Activated naive CD8-positive, alpha-beta T cell treated with anti-CD3 and anti-CD28 coated beads for 36 hours (primary cell): ENCODE measurements at regions not wholly inside any gene's neighbourhood (a gene's known extent, or its start where the extent isn't known, plus 50 kb on each side); places are given as distances from the start of the nearest gene placed in this dataset.

Experiments used
- DNase-seq: peaks from one replicate; pipeline ENCODE4 v3.0.0; 2021
- H3K27ac Mint-ChIP-seq: one replicate; pipeline ENCODE4 v1.8.0; 2022; ENCODE audit warnings: mild to moderate bottlenecking, moderate library complexity, mixed read lengths
- H3K27me3 Mint-ChIP-seq: one replicate; pipeline ENCODE4 v1.8.0; 2022; ENCODE audit warnings: mild to moderate bottlenecking, mixed read lengths
- H3K36me3 Mint-ChIP-seq: one replicate; pipeline ENCODE4 v1.8.0; 2021; ENCODE audit warnings: mild to moderate bottlenecking, mixed read lengths
- H3K4me1 Mint-ChIP-seq: one replicate; pipeline ENCODE4 v1.8.0; 2021; ENCODE audit warnings: mixed read lengths
- H3K4me3 Mint-ChIP-seq: one replicate; pipeline ENCODE4 v1.8.0; 2022; ENCODE audit warnings: mild to moderate bottlenecking, moderate library complexity, mixed read lengths
- H3K9me3 Mint-ChIP-seq: one replicate; pipeline ENCODE4 v1.8.0; 2022; ENCODE audit warnings: mixed read lengths

- Mint-ChIP-seq H3K4me1 (no peaks in the 10 kb centered on the region), H3K9me3 (no peaks in the 10 kb centered on the region), H3K36me3 (no peaks in the 10 kb centered on the region), H3K27ac (no peak overlapping the region), H3K27me3 (no peaks in the 10 kb centered on the region), H3K4me3 (no peak overlapping the region)
- DNase-seq = no peak
These were observed 453.9 kb downstream of the TSN start for GRCh38 chr2:122209377-122209776.

- no peaks in the 10 kb centered on the region for H3K4me1 Mint-ChIP-seq
- no peaks in the 10 kb centered on the region for H3K9me3 Mint-ChIP-seq
- H3K36me3 Mint-ChIP-seq = no peaks in the 10 kb centered on the region
- H3K27ac Mint-ChIP-seq = no peak overlapping the region
- no peaks in the 10 kb centered on the region for H3K27me3 Mint-ChIP-seq
- no peak for DNase-seq
- no peak overlapping the region for H3K4me3 Mint-ChIP-seq
These were observed 454.6 kb downstream of the TSN start for GRCh38 chr2:122210065-122210464.

GRCh38 chr2:122210898-122211856 is 455.7 kb downstream of the TSN start:
- H3K4me3 Mint-ChIP-seq = no peak overlapping the region
- H3K27me3 Mint-ChIP-seq = peaks cover 3% of the 10 kb centered on the region
- no peak for DNase-seq
- no peaks in the 10 kb centered on the region for H3K36me3 Mint-ChIP-seq
- H3K9me3 Mint-ChIP-seq = no peaks in the 10 kb centered on the region
- no peaks in the 10 kb centered on the region for H3K4me1 Mint-ChIP-seq
- H3K27ac Mint-ChIP-seq = no peak overlapping the region

- Mint-ChIP-seq H3K27ac (no peak overlapping the region), H3K4me3 (no peak overlapping the region), H3K9me3 (no peaks in the 10 kb centered on the region), H3K27me3 (peaks cover 3% of the 10 kb centered on the region), H3K36me3 (no peaks in the 10 kb centered on the region), H3K4me1 (no peaks in the 10 kb centered on the region)
- no peak for DNase-seq
These were observed 457.9 kb downstream of the TSN start for GRCh38 chr2:122213312-122213711.

- Mint-ChIP-seq H3K27ac (no peak overlapping the region), H3K27me3 (peaks cover 3% of the 10 kb centered on the region), H3K36me3 (no peaks in the 10 kb centered on the region), H3K4me1 (no peaks in the 10 kb centered on the region), H3K9me3 (no peaks in the 10 kb centered on the region), H3K4me3 (no peak overlapping the region)
- DNase-seq = no peak
These were observed 460.6 kb downstream of the TSN start for GRCh38 chr2:122216071-122216470.

- Mint-ChIP-seq H3K9me3 (no peaks in the 10 kb centered on the region), H3K27ac (no peak overlapping the region), H3K27me3 (peaks cover 3% of the 10 kb centered on the region), H3K4me3 (no peak overlapping the region), H3K4me1 (no peaks in the 10 kb centered on the region), H3K36me3 (no peaks in the 10 kb centered on the region)
- DNase-seq = no peak
These were observed 461.4 kb downstream of the TSN start for GRCh38 chr2:122216901-122217300.

GRCh38 chr2:122218596-122218995 is 463.1 kb downstream of the TSN start:
- H3K4me1 Mint-ChIP-seq = no peaks in the 10 kb centered on the region
- H3K4me3 Mint-ChIP-seq = no peak overlapping the region
- H3K27ac Mint-ChIP-seq = no peak overlapping the region
- peaks cover 3% of the 10 kb centered on the region for H3K27me3 Mint-ChIP-seq
- no peaks in the 10 kb centered on the region for H3K9me3 Mint-ChIP-seq
- DNase-seq = no peak
- H3K36me3 Mint-ChIP-seq = no peaks in the 10 kb centered on the region

GRCh38 chr2:122219504-122219903 is 464.1 kb downstream of the TSN start:
- Mint-ChIP-seq H3K4me1 (no peaks in the 10 kb centered on the region), H3K27me3 (peaks cover 3% of the 10 kb centered on the region), H3K36me3 (no peaks in the 10 kb centered on the region), H3K27ac (no peak overlapping the region), H3K4me3 (no peak overlapping the region), H3K9me3 (no peaks in the 10 kb centered on the region)
- DNase-seq = no peak

GRCh38 chr2:122221665-122222064 is 466.2 kb downstream of the TSN start:
- H3K36me3 Mint-ChIP-seq = no peaks in the 10 kb centered on the region
- DNase-seq = no peak
- H3K27ac Mint-ChIP-seq = no peak overlapping the region
- H3K4me1 Mint-ChIP-seq = no peaks in the 10 kb centered on the region
- no peak overlapping the region for H3K4me3 Mint-ChIP-seq
- H3K9me3 Mint-ChIP-seq = no peaks in the 10 kb centered on the region
- no peaks in the 10 kb centered on the region for H3K27me3 Mint-ChIP-seq

- no peak overlapping the region for H3K27ac Mint-ChIP-seq
- no peaks in the 10 kb centered on the region for H3K27me3 Mint-ChIP-seq
- no peak for DNase-seq
- H3K4me1 Mint-ChIP-seq = no peaks in the 10 kb centered on the region
- no peak overlapping the region for H3K4me3 Mint-ChIP-seq
- no peaks in the 10 kb centered on the region for H3K36me3 Mint-ChIP-seq
- no peaks in the 10 kb centered on the region for H3K9me3 Mint-ChIP-seq
These were observed 475.8 kb downstream of the TSN start for GRCh38 chr2:122231296-122231695.

- Mint-ChIP-seq H3K9me3 (no peaks in the 10 kb centered on the region), H3K27ac (no peak overlapping the region), H3K27me3 (no peaks in the 10 kb centered on the region), H3K36me3 (no peaks in the 10 kb centered on the region), H3K4me1 (no peaks in the 10 kb centered on the region), H3K4me3 (no peak overlapping the region)
- no peak for DNase-seq
These were observed 477.9 kb downstream of the TSN start for GRCh38 chr2:122233372-122233771.

- no peaks in the 10 kb centered on the region for H3K36me3 Mint-ChIP-seq
- no peak overlapping the region for H3K27ac Mint-ChIP-seq
- no peak for DNase-seq
- H3K27me3 Mint-ChIP-seq = no peaks in the 10 kb centered on the region
- no peaks in the 10 kb centered on the region for H3K9me3 Mint-ChIP-seq
- H3K4me1 Mint-ChIP-seq = no peaks in the 10 kb centered on the region
- H3K4me3 Mint-ChIP-seq = no peak overlapping the region
These were observed 480.9 kb downstream of the TSN start for GRCh38 chr2:122236152-122236874.

GRCh38 chr2:122236925-122237324 is 481.5 kb downstream of the TSN start:
- Mint-ChIP-seq H3K27ac (no peak overlapping the region), H3K9me3 (no peaks in the 10 kb centered on the region), H3K36me3 (no peaks in the 10 kb centered on the region), H3K27me3 (no peaks in the 10 kb centered on the region), H3K4me1 (no peaks in the 10 kb centered on the region), H3K4me3 (no peak overlapping the region)
- no peak for DNase-seq

- H3K27ac Mint-ChIP-seq = no peak overlapping the region
- no peaks in the 10 kb centered on the region for H3K27me3 Mint-ChIP-seq
- no peaks in the 10 kb centered on the region for H3K4me1 Mint-ChIP-seq
- no peaks in the 10 kb centered on the region for H3K36me3 Mint-ChIP-seq
- no peaks in the 10 kb centered on the region for H3K9me3 Mint-ChIP-seq
- DNase-seq = no peak
- no peak overlapping the region for H3K4me3 Mint-ChIP-seq
These were observed 482.0 kb downstream of the TSN start for GRCh38 chr2:122237450-122237849.

- H3K9me3 Mint-ChIP-seq = no peaks in the 10 kb centered on the region
- no peak overlapping the region for H3K27ac Mint-ChIP-seq
- no peaks in the 10 kb centered on the region for H3K27me3 Mint-ChIP-seq
- no peaks in the 10 kb centered on the region for H3K36me3 Mint-ChIP-seq
- H3K4me3 Mint-ChIP-seq = no peak overlapping the region
- H3K4me1 Mint-ChIP-seq = no peaks in the 10 kb centered on the region
- DNase-seq = no peak
These were observed 482.6 kb downstream of the TSN start for GRCh38 chr2:122238006-122238559.
